GM23248 (cell line): ENCODE measurements at regions not wholly inside any gene's neighbourhood (a gene's known extent, or its start where the extent isn't known, plus 50 kb on each side); places are given as distances from the start of the nearest gene placed in this dataset.

ENCODE experiments used
- EZH2 ChIP-seq: fragments of 200-600 bp; sonication (generic); IDR thresholded peaks from 2 replicates; pipeline ENCODE4 v1.6.1; 2018; ENCODE audit warnings: antibody characterized with exemption, mild to moderate bottlenecking; ENCODE audit not compliant: insufficient read depth, poor library complexity, severe bottlenecking
- EZH2phosphoT487 ChIP-seq: fragments of 200-600 bp; sonication (generic); IDR thresholded peaks from 2 replicates; pipeline ENCODE4 v1.6.1; 2018; ENCODE audit warnings: antibody characterized with exemption, moderate library complexity, mild to moderate bottlenecking, low read depth; ENCODE audit not compliant: insufficient read depth

GRCh38 chr2:118565301-118565700 is 282.1 kb downstream of the EN1 start:
- no peak for TF ChIP-seq EZH2phosphoT487
- TF ChIP-seq EZH2 = no peak
